ENCODE measurements at regions not wholly inside any gene's neighbourhood (a gene's known extent, or its start where the extent isn't known, plus 50 kb on each side); places are given as distances from the start of the nearest gene placed in this dataset.

GRCh38 chr6:43916924-43917877 is 147.2 kb downstream of the VEGFA start:
- TF ChIP-seq, protein P1, sequence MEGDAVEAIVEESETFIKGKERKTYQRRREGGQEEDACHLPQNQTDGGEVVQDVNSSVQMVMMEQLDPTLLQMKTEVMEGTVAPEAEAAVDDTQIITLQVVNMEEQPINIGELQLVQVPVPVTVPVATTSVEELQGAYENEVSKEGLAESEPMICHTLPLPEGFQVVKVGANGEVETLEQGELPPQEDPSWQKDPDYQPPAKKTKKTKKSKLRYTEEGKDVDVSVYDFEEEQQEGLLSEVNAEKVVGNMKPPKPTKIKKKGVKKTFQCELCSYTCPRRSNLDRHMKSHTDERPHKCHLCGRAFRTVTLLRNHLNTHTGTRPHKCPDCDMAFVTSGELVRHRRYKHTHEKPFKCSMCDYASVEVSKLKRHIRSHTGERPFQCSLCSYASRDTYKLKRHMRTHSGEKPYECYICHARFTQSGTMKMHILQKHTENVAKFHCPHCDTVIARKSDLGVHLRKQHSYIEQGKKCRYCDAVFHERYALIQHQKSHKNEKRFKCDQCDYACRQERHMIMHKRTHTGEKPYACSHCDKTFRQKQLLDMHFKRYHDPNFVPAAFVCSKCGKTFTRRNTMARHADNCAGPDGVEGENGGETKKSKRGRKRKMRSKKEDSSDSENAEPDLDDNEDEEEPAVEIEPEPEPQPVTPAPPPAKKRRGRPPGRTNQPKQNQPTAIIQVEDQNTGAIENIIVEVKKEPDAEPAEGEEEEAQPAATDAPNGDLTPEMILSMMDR (IDR thresholded peaks at IDR 0.05; ENCODE audit: insufficient read depth, low read length, poor library complexity, severe bottlenecking): no peak
- TF ChIP-seq EZH2phosphoT487 (conservative IDR thresholded peaks at IDR 0.05; ENCODE audit: low read length): no peak

All from SU-DHL-6 (cell line).